H1 (cell line): ENCODE measurements at regions not wholly inside any gene's neighbourhood (a gene's known extent, or its start where the extent isn't known, plus 50 kb on each side); places are given as distances from the start of the nearest gene placed in this dataset.

Experiments
- CTCF ChIA-PET: fragments of 300-600 bp; sonication (Branson Sonifier 250); formaldehyde crosslinking; loops from one replicate; lab custom pipeline; 2021; ENCODE audit not compliant: partially characterized antibody; lab: Charles Lee
- POLR2A ChIA-PET: fragments of 300-600 bp; sonication (Branson Sonifier 250); formaldehyde crosslinking; loops from one replicate; lab custom pipeline; 2021; ENCODE audit warnings: inconsistent platforms; ENCODE audit not compliant: partially characterized antibody; lab: Charles Lee
- DNase-seq, 2 experiments: peaks; one replicate each; pipeline versions ENCODE4 v3.0.0 to v3.0.0-alpha.2; 2010 to 2022; ENCODE audit warnings: low spot score in 2 of 2, low read depth in 1 of 2, mixed read lengths in 1 of 2
- FAIRE-seq: peaks from 2 replicates; lab custom pipeline; 2011; peaks lifted over from hg19 to GRCh38; lab: Jason Lieb, UNC
- H2AFZ ChIP-seq: 2 replicates; pipeline ENCODE4 v1.8.1; 2012; ENCODE audit warnings: low read length, inconsistent platforms
- H2AK5ac ChIP-seq: 2 replicates; pipeline ENCODE4 v1.6.1; 2013; ENCODE audit warnings: low read depth, low read length
- H2BK120ac ChIP-seq: replicated peaks from 2 replicates; pipeline ENCODE3; 2013; ENCODE audit warnings: low read depth, low read length, inconsistent platforms
- H2BK12ac ChIP-seq: 2 replicates; pipeline ENCODE4 v1.6.1; 2013; ENCODE audit warnings: low read depth, low read length
- H2BK15ac ChIP-seq: 2 replicates; pipeline ENCODE4 v1.6.1; 2013; ENCODE audit warnings: low read length
- H2BK20ac ChIP-seq: 2 replicates; pipeline ENCODE4 v1.6.1; 2013; ENCODE audit warnings: low read length
- H2BK5ac ChIP-seq: 2 replicates; pipeline ENCODE4 v1.6.1; 2013; ENCODE audit warnings: low read depth, low read length
- H3K14ac ChIP-seq: 2 replicates; pipeline ENCODE4 v1.6.1; 2013; ENCODE audit warnings: inconsistent platforms; ENCODE audit not compliant: insufficient read length
- H3K18ac ChIP-seq: 2 replicates; pipeline ENCODE4 v1.6.1; 2013; ENCODE audit warnings: low read length; ENCODE audit errors: extremely low read depth
- H3K23ac ChIP-seq: 2 replicates; pipeline ENCODE4 v1.6.1; 2013; ENCODE audit warnings: inconsistent platforms; ENCODE audit not compliant: insufficient read length
- H3K23me2 ChIP-seq: 2 replicates; pipeline ENCODE4 v1.6.1; 2013; ENCODE audit warnings: low read depth, low read length
- H3K27ac ChIP-seq: 2 replicates; pipeline ENCODE4 v1.6.1; 2011; ENCODE audit warnings: low read depth, low read length, inconsistent platforms
- H3K27me3 ChIP-seq, 4 experiments: replicated peaks in 1 of 4; 1 replicate in 1 of 4; 2 replicates in 3 of 4; pipeline versions ENCODE4 v1.6.1 to v1.8.1; 2011 to 2013; ENCODE audit warnings: low read length in 3 of 4, mild to moderate bottlenecking in 3 of 4, inconsistent platforms in 2 of 4, mixed read lengths in 2 of 4, moderate library complexity in 1 of 4; ENCODE audit not compliant: control insufficient read depth in 3 of 4, insufficient read depth in 3 of 4; ENCODE audit errors: extremely low read depth in 1 of 4
- H3K36me3 ChIP-seq, 4 experiments: 2 replicates each; pipeline versions ENCODE4 v1.6.1 to v1.8.1; 2011 to 2013; ENCODE audit warnings: mild to moderate bottlenecking in 4 of 4, low read length in 3 of 4, moderate library complexity in 2 of 4, control low read depth in 1 of 4, inconsistent platforms in 1 of 4; ENCODE audit not compliant: insufficient read depth in 4 of 4, control insufficient read depth in 2 of 4
- H3K4ac ChIP-seq: replicated peaks from 2 replicates; pipeline ENCODE3; 2013; ENCODE audit warnings: low read length, low read depth, mixed read lengths, inconsistent platforms; ENCODE audit not compliant: insufficient read length
- H3K4me1 ChIP-seq, 4 experiments: replicated peaks in 1 of 4; 1 replicate in 1 of 4; 2 replicates in 3 of 4; pipeline versions ENCODE4 v1.6.1 to v1.8.1; 2011 to 2013; ENCODE audit warnings: low read length in 3 of 4, inconsistent platforms in 2 of 4, mixed read lengths in 1 of 4; ENCODE audit not compliant: insufficient read depth in 4 of 4, control insufficient read depth in 3 of 4
- H3K4me2 ChIP-seq, 2 experiments: 2 replicates each; pipeline versions ENCODE4 v1.6.1 to v1.8.1; 2011 to 2013; ENCODE audit warnings: low read depth in 2 of 2, low read length in 2 of 2, control low read depth in 1 of 2, inconsistent platforms in 1 of 2, mild to moderate bottlenecking in 1 of 2; ENCODE audit not compliant: insufficient read depth in 1 of 2
- H3K4me3 ChIP-seq, 4 experiments: fragments of 200-600, 300-600 bp in 1 of 4; sonication (generic), shearing (Covaris generic), sonication (Bioruptor Twin) in 1 of 4; 2 replicates each; pipeline versions ENCODE4 v1.5.1 to v1.8.1; 2011 to 2016; ENCODE audit warnings: low read length in 4 of 4, low read depth in 3 of 4, control low read depth in 2 of 4, inconsistent platforms in 2 of 4, mild to moderate bottlenecking in 2 of 4, mixed read lengths in 1 of 4, moderate library complexity in 1 of 4; ENCODE audit not compliant: insufficient read depth in 2 of 4; ENCODE audit errors: extremely low read depth in 1 of 4
- H3K56ac ChIP-seq: replicated peaks from 2 replicates; pipeline ENCODE3; 2013; ENCODE audit warnings: low read depth, mild to moderate bottlenecking, mixed read lengths, low read length, inconsistent platforms; ENCODE audit not compliant: insufficient read length
- H3K79me1 ChIP-seq: 2 replicates; pipeline ENCODE4 v1.6.1; 2013; ENCODE audit warnings: low read depth, low read length, control low read depth
- H3K79me2 ChIP-seq, 2 experiments: 2 replicates each; pipeline versions ENCODE4 v1.6.1 to v1.8.1; 2012 to 2013; ENCODE audit warnings: low read length in 2 of 2, mild to moderate bottlenecking in 2 of 2, inconsistent platforms in 1 of 2; ENCODE audit not compliant: insufficient read depth in 2 of 2, control insufficient read depth in 1 of 2
- H3K9ac ChIP-seq, 4 experiments: replicated peaks in 1 of 4; 1 replicate in 1 of 4; 2 replicates in 3 of 4; pipeline versions ENCODE4 v1.6.1 to v1.8.1; 2011 to 2013; ENCODE audit warnings: low read depth in 3 of 4, low read length in 3 of 4, control low read depth in 2 of 4, mild to moderate bottlenecking in 2 of 4, moderate library complexity in 2 of 4, inconsistent platforms in 1 of 4; ENCODE audit errors: extremely low read depth in 1 of 4
- H3K9me3 ChIP-seq, 2 experiments: 2 replicates each; pipeline versions ENCODE4 v1.6.1 to v1.8.1; 2012 to 2013; ENCODE audit warnings: mild to moderate bottlenecking in 2 of 2, moderate library complexity in 2 of 2, control low read depth in 1 of 2, inconsistent platforms in 1 of 2, low read depth in 1 of 2, low read length in 1 of 2, mixed read lengths in 1 of 2; ENCODE audit not compliant: insufficient read depth in 2 of 2
- H4K20me1 ChIP-seq, 2 experiments: replicated peaks in 1 of 2; 2 replicates each; pipeline versions ENCODE3 to v1.8.1; 2011 to 2013; ENCODE audit warnings: inconsistent platforms in 2 of 2, low read length in 2 of 2, mild to moderate bottlenecking in 1 of 2; ENCODE audit not compliant: insufficient read depth in 2 of 2, control insufficient read depth in 1 of 2
- H4K5ac ChIP-seq: 2 replicates; pipeline ENCODE4 v1.6.1; 2013; ENCODE audit warnings: low read length, low read depth, mixed read lengths, inconsistent platforms; ENCODE audit not compliant: insufficient read length
- H4K8ac ChIP-seq: 2 replicates; pipeline ENCODE4 v1.8.0; 2013; ENCODE audit warnings: mild to moderate bottlenecking, moderate library complexity, low read length, inconsistent platforms; ENCODE audit not compliant: insufficient read depth; ENCODE audit errors: extremely low read depth
- H4K91ac ChIP-seq: replicated peaks from 2 replicates; pipeline ENCODE3; 2013; ENCODE audit warnings: low read length, mixed read lengths, inconsistent platforms; ENCODE audit not compliant: insufficient read length
- CHD1 ChIP-seq: IDR thresholded peaks from 2 replicates; pipeline ENCODE4 v1.6.1; 2012; ENCODE audit warnings: low read depth, low read length, improper control_type of control experiment
- CTBP2 ChIP-seq: IDR thresholded peaks from 2 replicates; pipeline ENCODE4 v1.7.0; 2011; ENCODE audit warnings: borderline replicate concordance, mild to moderate bottlenecking, moderate library complexity, mixed read lengths, low read length; ENCODE audit not compliant: insufficient read depth, insufficient read length
- E2F6 ChIP-seq: IDR thresholded peaks from 2 replicates; pipeline ENCODE4 v1.6.1; 2012; ENCODE audit warnings: inconsistent platforms
- EZH2 ChIP-seq: fragments of 200-600 bp; sonication (generic); IDR thresholded peaks from 2 replicates; pipeline ENCODE4 v1.7.1; 2012; ENCODE audit warnings: low read depth, mild to moderate bottlenecking, moderate library complexity, low read length, inconsistent platforms; ENCODE audit not compliant: severe bottlenecking
- GTF2F1 ChIP-seq: IDR thresholded peaks from 2 replicates; pipeline ENCODE4 v1.6.1; 2012; ENCODE audit warnings: low read depth, low read length, improper control_type of control experiment, borderline replicate concordance
- MAFK ChIP-seq: IDR thresholded peaks from 2 replicates; pipeline ENCODE4 v1.6.1; 2012; ENCODE audit warnings: low read depth, mild to moderate bottlenecking, improper control_type of control experiment, low read length
- SIX5 ChIP-seq: IDR thresholded peaks from 2 replicates; pipeline ENCODE4 v1.6.1; 2011; ENCODE audit warnings: mild to moderate bottlenecking, low read depth, low read length
- SP1 ChIP-seq: IDR thresholded peaks from 2 replicates; pipeline ENCODE4 v1.6.1; 2011; ENCODE audit warnings: low read depth, low read length
- WGBS, 2 experiments: shearing (Covaris generic) in 1 of 2; methylation state at CpG; one replicate each; pipeline versions ENCODE4 v1.1.6 to v1.1.7; 2013 to 2015; ENCODE audit warnings: low lambda C conversion rate in 2 of 2, mixed read lengths in 2 of 2, inconsistent platforms in 1 of 2, low coverage in 1 of 2, missing lambda C conversion rate in 1 of 2; ENCODE audit not compliant: insufficient replicate concordance in 2 of 2, insufficient coverage in 1 of 2, insufficient read length in 1 of 2; ENCODE audit errors: extremely low coverage in 1 of 2, missing lambda C conversion rate in 1 of 2; 5-methylcytosine and 5-hydroxymethylcytosine counted together

- Histone ChIP-seq H2BK20ac (no peak overlapping the region), H3K23me2 (no peaks in the 10 kb centered on the region), H2BK12ac (no peak overlapping the region), H4K91ac (no peak overlapping the region), H3K79me2 (no peaks in the 10 kb centered on the region), H3K4me1 (peaks cover 0 to 5% (median 0%) of the 10 kb centered on the region in 4 experiments; a peak in 1 of 7 replicates), H3K56ac (no peak overlapping the region), H2BK15ac (no peak overlapping the region), H3K23ac (no peak overlapping the region), H3K9ac (no peak overlapping the region), H2AFZ (no peak overlapping the region), H3K36me3 (no peaks in the 10 kb centered on the region), H3K79me1 (no peaks in the 10 kb centered on the region), H3K18ac (no peak overlapping the region), H3K27me3 (no peaks in the 10 kb centered on the region), H4K5ac (no peak overlapping the region), H4K8ac (no peak overlapping the region), H2AK5ac (no peak overlapping the region), H3K9me3 (no peaks in the 10 kb centered on the region), H3K14ac (no peak overlapping the region), H2BK120ac (no peak overlapping the region), H3K4ac (no peak overlapping the region), H2BK5ac (no peak overlapping the region), H3K27ac (no peak overlapping the region), H4K20me1 (no peaks in the 10 kb centered on the region), H3K4me3 (no peak overlapping the region), H3K4me2 (no peak overlapping the region)
- no peak for FAIRE-seq
- no peak for DNase-seq
- 86% methylated on average over 3 of the region's 3 CpGs; no CpG with 5 or more reads in 1 of the 2 experiments for WGBS, 2 experiments
- CTCF ChIA-PET, result interaction anchor here (0.9 kb wide), 1 partner anchor 10 kb away, joined by 3 read pairs; no protein-coding TSS in a partner anchor
- POLR2A ChIA-PET, result no interaction called here
- TF ChIP-seq MAFK, result no peak
- no peak for TF ChIP-seq CTBP2
- TF ChIP-seq CHD1, result no peak
- TF ChIP-seq SIX5, result no peak
- no peak for TF ChIP-seq EZH2
- no peak for TF ChIP-seq GTF2F1
- no peak for TF ChIP-seq SP1
- no peak for TF ChIP-seq E2F6
These were observed 207.6 kb downstream of the AHR start for GRCh38 chr7:17506095-17506494.
